Activated naive CD4-positive, alpha-beta T cell treated with anti-CD3 and anti-CD28 coated beads, Interleukin-2, amount 10 ng/mL, durations not matched to agents 7 days and 5 days (primary cell): ENCODE measurements at regions not wholly inside any gene's neighbourhood (a gene's known extent, or its start where the extent isn't known, plus 50 kb on each side); places are given as distances from the start of the nearest gene placed in this dataset.

ENCODE experiments used
- CTCF ChIA-PET: fragments of 350-600 bp; sonication (Branson Sonifier 250); formaldehyde crosslinking; loops from one replicate; lab custom pipeline; 2021; ENCODE audit warnings: antibody characterized with exemption; lab: Charles Lee
- DNase-seq: peaks from one replicate; pipeline ENCODE4 v3.0.0-alpha.2; 2020
- H3K27ac Mint-ChIP-seq: one replicate; pipeline ENCODE4 v1.8.0; 2021; ENCODE audit warnings: mild to moderate bottlenecking, moderate library complexity, mixed read lengths
- H3K27me3 Mint-ChIP-seq: one replicate; pipeline ENCODE4 v1.8.0; 2021; ENCODE audit warnings: mild to moderate bottlenecking, mixed read lengths
- H3K36me3 Mint-ChIP-seq: one replicate; pipeline ENCODE4 v1.8.0; 2021; ENCODE audit warnings: mixed read lengths
- H3K4me1 Mint-ChIP-seq: one replicate; pipeline ENCODE4 v1.8.0; 2021; ENCODE audit warnings: mixed read lengths
- H3K4me3 Mint-ChIP-seq: one replicate; pipeline ENCODE4 v1.8.0; 2021; ENCODE audit warnings: mild to moderate bottlenecking, moderate library complexity, mixed read lengths
- H3K9me3 Mint-ChIP-seq: one replicate; pipeline ENCODE4 v1.8.0; 2021; ENCODE audit warnings: mixed read lengths

DNA sequence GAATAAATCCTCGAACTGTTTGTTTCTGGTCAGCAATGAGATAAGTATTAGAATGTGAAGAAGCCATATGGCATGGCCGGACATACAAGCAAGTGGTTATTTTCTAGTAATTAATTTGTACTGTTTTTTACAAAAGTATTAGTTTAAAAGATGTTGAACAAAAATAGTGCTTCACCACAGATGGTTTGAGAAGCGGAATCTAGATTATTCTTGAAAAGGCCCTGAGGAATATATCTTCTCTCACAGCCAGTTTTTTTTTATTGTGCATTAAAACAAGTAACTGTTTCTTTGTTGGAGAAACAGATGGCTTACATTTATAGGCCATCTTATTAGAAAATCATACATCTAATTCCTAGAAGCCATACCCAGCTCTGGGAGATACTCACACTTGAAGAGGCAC lies 153.3 kb downstream of the TMEM26 start:
- H3K4me1 Mint-ChIP-seq: no peaks in the 10 kb centered on the region
- H3K9me3 Mint-ChIP-seq: no peaks in the 10 kb centered on the region
- no peak overlapping the region for H3K4me3 Mint-ChIP-seq
- peaks cover 5% of the 10 kb centered on the region for H3K27me3 Mint-ChIP-seq
- H3K27ac Mint-ChIP-seq: no peak overlapping the region
- CTCF ChIA-PET: no interaction called here
- H3K36me3 Mint-ChIP-seq: no peaks in the 10 kb centered on the region
- DNase-seq: no peak

DNA sequence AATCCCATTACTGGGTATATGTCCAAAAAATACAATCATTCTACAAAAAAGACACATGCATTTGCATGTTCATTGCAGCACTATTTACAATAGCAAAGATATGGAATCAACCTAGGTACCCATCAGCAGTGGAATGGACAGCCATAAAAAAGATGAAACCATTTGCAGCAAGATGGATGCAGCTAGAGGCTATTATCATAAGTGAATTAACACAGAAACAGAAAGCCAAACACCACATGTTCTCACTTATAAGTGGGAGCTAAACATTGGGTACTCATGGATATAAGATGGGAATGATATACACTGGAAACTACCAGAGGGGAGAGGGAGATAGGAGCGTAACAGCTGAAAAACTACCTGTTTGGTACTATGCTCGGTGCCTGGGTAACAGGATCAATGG lies 154.0 kb downstream of the TMEM26 start:
- H3K4me1 Mint-ChIP-seq: no peaks in the 10 kb centered on the region
- no peak overlapping the region for H3K4me3 Mint-ChIP-seq
- no peak overlapping the region for H3K27ac Mint-ChIP-seq
- H3K9me3 Mint-ChIP-seq: no peaks in the 10 kb centered on the region
- no peak for DNase-seq
- H3K36me3 Mint-ChIP-seq: no peaks in the 10 kb centered on the region
- CTCF ChIA-PET: no interaction called here
- peaks cover 5% of the 10 kb centered on the region for H3K27me3 Mint-ChIP-seq

GRCh38 chr10:61298194-61298593 lies 155.0 kb downstream of the TMEM26 start:
- Mint-ChIP-seq H3K27ac (no peak overlapping the region), H3K4me1 (no peaks in the 10 kb centered on the region), H3K36me3 (no peaks in the 10 kb centered on the region), H3K4me3 (no peak overlapping the region), H3K27me3 (peaks cover 5% of the 10 kb centered on the region), H3K9me3 (no peaks in the 10 kb centered on the region)
- CTCF ChIA-PET: no interaction called here
- no peak for DNase-seq

DNA sequence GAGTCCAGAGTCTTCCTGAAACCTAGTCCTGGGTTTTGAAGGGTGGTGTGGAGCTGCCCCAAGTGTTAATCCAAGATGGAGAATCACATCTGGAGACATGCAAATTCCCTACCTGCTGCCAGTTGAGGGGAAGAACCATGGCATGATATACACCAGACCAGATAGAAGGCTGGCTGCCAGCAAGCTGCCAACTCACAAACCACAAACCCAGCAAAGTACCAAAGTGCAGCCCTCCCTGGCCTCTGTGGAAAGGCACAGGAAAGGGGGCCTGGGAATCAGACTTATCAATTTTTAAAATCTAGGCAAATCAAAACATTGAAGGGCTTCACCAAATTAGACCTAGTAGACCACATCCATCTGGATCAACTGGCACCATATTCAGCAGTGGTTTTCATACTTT lies 157.0 kb downstream of the TMEM26 start:
- Mint-ChIP-seq H3K4me3 (no peak overlapping the region), H3K27ac (no peak overlapping the region), H3K9me3 (peaks cover 2% of the 10 kb centered on the region), H3K4me1 (no peaks in the 10 kb centered on the region), H3K36me3 (no peaks in the 10 kb centered on the region), H3K27me3 (peaks cover 7% of the 10 kb centered on the region)
- no peak for DNase-seq
- CTCF ChIA-PET: interaction anchor here (0.8 kb wide), 1 partner anchor 10 kb away, joined by 3 read pairs; no protein-coding TSS in a partner anchor

DNA sequence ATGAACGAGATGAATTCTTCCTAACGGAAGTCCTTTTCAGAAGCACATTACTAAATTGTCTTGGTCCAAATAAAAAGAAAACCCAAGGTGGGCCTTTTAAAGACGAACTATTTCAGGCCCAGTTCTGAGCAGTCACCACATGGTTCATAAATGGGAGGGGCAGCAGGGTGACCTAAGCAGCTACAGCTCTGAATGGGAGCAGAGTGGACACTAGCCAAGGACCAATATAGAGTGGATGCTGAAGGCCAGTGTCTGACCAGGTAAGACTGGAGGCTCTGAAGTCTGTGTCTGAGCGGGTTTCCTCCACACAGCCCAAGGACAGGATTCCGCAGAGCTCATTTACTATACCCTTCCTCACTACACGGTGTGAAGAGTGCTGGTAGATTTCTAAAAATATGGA lies 159.1 kb downstream of the TMEM26 start:
- no peaks in the 10 kb centered on the region for H3K4me1 Mint-ChIP-seq
- H3K27me3 Mint-ChIP-seq: peaks cover 16% of the 10 kb centered on the region
- H3K4me3 Mint-ChIP-seq: no peak overlapping the region
- peaks cover 2% of the 10 kb centered on the region for H3K36me3 Mint-ChIP-seq
- no peak overlapping the region for H3K27ac Mint-ChIP-seq
- peaks cover 10% of the 10 kb centered on the region for H3K9me3 Mint-ChIP-seq
- CTCF ChIA-PET: no interaction called here
- DNase-seq: no peak

DNA sequence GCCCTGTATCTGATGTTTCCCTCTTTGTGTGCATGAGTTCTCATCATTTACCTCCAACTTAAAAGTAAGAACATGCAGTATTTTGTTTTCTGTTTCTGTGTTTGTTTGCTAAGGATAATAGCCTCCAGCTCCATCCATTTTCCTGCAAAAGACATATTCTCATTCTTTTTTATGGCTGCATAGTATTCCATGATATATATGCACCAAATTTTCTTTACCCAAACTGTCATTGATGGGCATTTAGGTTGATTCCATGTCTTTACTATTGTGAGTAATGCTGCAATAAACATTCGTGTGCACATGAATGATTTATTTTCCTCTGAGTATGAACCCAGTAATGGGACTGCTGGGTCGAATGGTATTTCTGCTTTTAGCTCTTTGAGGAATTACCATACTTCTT lies 163.4 kb downstream of the TMEM26 start:
- no peak for DNase-seq
- Mint-ChIP-seq H3K27ac (no peak overlapping the region), H3K4me1 (peaks cover 28% of the 10 kb centered on the region), H3K4me3 (no peak overlapping the region), H3K27me3 (peaks cover 19% of the 10 kb centered on the region), H3K9me3 (peaks cover 15% of the 10 kb centered on the region), H3K36me3 (peaks cover 9% of the 10 kb centered on the region)
- CTCF ChIA-PET: interaction anchor here (0.6 kb wide), 1 partner anchor 508 kb away, joined by 3 read pairs; no protein-coding TSS in a partner anchor

- Mint-ChIP-seq H3K4me1 (peaks cover 38% of the 10 kb centered on the region), H3K4me3 (peak overlapping the region; percentile 10), H3K36me3 (peaks cover 9% of the 10 kb centered on the region), H3K27ac (peak overlapping the region; percentile 78), H3K27me3 (peaks cover 16% of the 10 kb centered on the region), H3K9me3 (peaks cover 13% of the 10 kb centered on the region)
- CTCF ChIA-PET: interaction anchor here (0.9 to 1.2 kb wide), 2 partner anchors 9 to 146 kb away, joined by 3 read pairs; no protein-coding TSS in a partner anchor
- peak; percentile 51 for DNase-seq
Observed at GRCh38 chr10:61286686-61287085, 166.5 kb downstream of the TMEM26 start.

DNA sequence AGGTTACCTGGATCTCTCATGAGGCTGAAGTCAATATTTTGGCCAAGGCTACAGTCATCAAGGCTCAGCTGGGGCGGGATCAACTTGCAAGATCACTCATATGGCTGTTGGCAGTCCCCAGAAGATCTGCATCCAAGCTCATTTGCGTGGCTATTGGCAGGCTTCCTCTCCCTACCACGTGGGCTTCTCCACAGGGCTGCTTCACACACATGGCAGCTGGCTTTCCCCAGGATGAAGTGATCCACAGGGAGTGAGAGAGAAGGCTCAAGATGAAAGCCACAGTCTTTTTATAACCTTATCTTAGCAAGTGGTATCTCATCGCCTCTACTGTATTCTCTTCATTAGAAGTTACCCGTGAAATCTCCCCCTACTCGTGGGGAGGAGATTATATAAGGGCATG lies 167.4 kb downstream of the TMEM26 start:
- CTCF ChIA-PET: interaction anchor here (0.9 kb wide), 1 partner anchor 10 kb away, joined by 3 read pairs; no protein-coding TSS in a partner anchor
- Mint-ChIP-seq H3K4me3 (no peak overlapping the region), H3K27me3 (peaks cover 8% of the 10 kb centered on the region), H3K27ac (no peak overlapping the region), H3K9me3 (peaks cover 13% of the 10 kb centered on the region), H3K36me3 (peaks cover 9% of the 10 kb centered on the region), H3K4me1 (peaks cover 38% of the 10 kb centered on the region)
- DNase-seq: no peak

- Mint-ChIP-seq H3K27me3 (peaks cover 4% of the 10 kb centered on the region), H3K4me1 (peaks cover 38% of the 10 kb centered on the region), H3K36me3 (peaks cover 7% of the 10 kb centered on the region), H3K4me3 (no peak overlapping the region), H3K27ac (no peak overlapping the region), H3K9me3 (peaks cover 4% of the 10 kb centered on the region)
- CTCF ChIA-PET: interaction anchor here (0.6 to 1.2 kb wide), 5 partner anchors 21 to 485 kb away, joined by 3 to 7 read pairs (median 3); no protein-coding TSS in a partner anchor
- DNase-seq: no peak
Observed at GRCh38 chr10:61284222-61284890, 168.8 kb downstream of the TMEM26 start.

DNA sequence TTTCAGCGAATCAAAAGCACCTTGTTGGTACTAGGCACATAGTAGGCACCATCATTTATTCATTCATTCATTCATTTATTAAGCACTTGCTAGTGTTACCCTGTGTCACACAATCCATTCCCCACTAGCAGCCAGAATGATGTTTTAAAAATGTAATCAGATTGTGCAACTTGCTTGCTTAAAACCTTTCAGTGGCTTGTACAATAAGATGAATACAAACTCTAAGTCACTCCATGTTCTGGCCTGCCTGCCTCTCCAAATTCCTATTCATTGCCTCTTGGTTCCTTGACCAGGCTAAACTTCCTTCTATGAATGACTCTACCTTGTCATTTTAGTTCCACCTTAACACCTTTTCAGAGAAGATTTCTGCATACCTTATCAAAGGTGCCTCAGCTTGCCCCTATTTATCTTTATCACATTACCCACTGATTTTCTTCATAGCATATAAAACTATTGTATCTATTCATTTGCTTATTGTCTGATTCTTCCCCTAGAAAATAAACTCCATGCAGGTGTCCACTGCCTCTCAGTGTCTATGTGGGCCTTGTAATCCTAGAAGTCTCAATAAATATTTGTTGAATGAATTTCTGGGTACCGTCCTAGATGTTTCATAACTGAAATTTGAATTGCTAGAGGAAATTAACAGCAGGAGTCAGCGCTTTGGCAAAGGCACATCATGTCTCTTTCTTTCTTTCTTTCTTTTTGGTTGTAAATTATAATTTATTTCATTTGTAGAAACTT lies 169.5 kb downstream of the TMEM26 start:
- H3K4me1 Mint-ChIP-seq: peaks cover 38% of the 10 kb centered on the region

DNA sequence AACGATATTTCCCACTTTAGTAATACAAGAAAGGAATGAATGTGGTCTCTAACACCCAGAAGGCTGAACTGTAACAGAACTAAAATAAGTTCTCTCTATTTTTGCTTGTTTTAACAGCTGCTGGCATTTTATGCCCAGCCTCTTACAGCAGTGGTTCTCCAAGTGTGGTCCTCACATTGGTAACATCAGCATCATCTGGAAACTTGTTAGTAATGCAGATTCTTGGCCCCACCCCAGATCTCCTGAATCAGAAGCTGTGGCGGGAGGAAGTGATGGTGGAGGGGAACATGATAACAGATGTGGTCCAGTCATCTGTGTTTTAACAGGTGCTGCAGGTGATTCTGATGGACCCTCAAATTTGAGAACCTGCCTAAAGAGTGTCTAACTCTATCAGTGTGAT lies 170.1 kb downstream of the TMEM26 start:
- H3K9me3 Mint-ChIP-seq: peaks cover 2% of the 10 kb centered on the region
- H3K27ac Mint-ChIP-seq: no peak overlapping the region
- H3K36me3 Mint-ChIP-seq: peaks cover 6% of the 10 kb centered on the region
- H3K27me3 Mint-ChIP-seq: peaks cover 4% of the 10 kb centered on the region
- CTCF ChIA-PET: interaction anchor here (1.0 to 1.2 kb wide), 4 partner anchors 23 to 466 kb away, joined by 3 to 7 read pairs (median 3); no protein-coding TSS in a partner anchor
- H3K4me3 Mint-ChIP-seq: no peak overlapping the region
- DNase-seq: no peak
- H3K4me1 Mint-ChIP-seq: peaks cover 36% of the 10 kb centered on the region

More for the DNA sequence above, 169.5 kb downstream of the TMEM26 start:
- peaks cover 2% of the 10 kb centered on the region for H3K9me3 Mint-ChIP-seq
- peaks cover 4% of the 10 kb centered on the region for H3K27me3 Mint-ChIP-seq
- DNase-seq: no peak
- CTCF ChIA-PET: interaction anchor here (0.6 to 1.2 kb wide), 5 partner anchors 22 to 484 kb away, joined by 3 to 7 read pairs (median 3); no protein-coding TSS in a partner anchor
- H3K4me3 Mint-ChIP-seq: no peak overlapping the region
- H3K27ac Mint-ChIP-seq: no peak overlapping the region
- H3K36me3 Mint-ChIP-seq: peaks cover 7% of the 10 kb centered on the region

DNA sequence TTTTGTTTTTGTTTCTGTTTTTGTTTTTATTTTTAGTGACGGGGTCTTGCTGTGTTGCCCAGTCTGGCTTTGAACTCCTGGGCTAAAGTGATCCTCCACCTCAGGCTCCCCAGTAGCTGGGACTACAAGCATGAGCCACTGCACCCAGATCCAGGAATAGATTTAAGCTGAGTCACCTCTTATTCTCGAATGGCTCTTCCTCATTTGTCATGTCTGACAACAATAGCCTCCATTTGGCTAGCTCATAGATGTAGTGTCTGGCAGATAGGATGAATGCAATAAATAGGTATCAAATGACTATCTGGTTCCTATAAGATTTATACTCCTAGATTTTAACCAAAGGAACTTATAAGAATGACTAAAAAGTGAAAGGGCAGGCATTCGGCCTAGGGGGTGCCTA lies 172.9 kb downstream of the TMEM26 start:
- CTCF ChIA-PET: no interaction called here
- no peaks in the 10 kb centered on the region for H3K36me3 Mint-ChIP-seq
- no peaks in the 10 kb centered on the region for H3K9me3 Mint-ChIP-seq
- peaks cover 12% of the 10 kb centered on the region for H3K4me1 Mint-ChIP-seq
- H3K4me3 Mint-ChIP-seq: no peak overlapping the region
- H3K27me3 Mint-ChIP-seq: peaks cover 2% of the 10 kb centered on the region
- DNase-seq: no peak
- H3K27ac Mint-ChIP-seq: no peak overlapping the region

GRCh38 chr10:61279400-61279799 lies 173.8 kb downstream of the TMEM26 start:
- DNase-seq: no peak
- peaks cover 7% of the 10 kb centered on the region for H3K4me1 Mint-ChIP-seq
- CTCF ChIA-PET: no interaction called here
- H3K27ac Mint-ChIP-seq: no peak overlapping the region
- H3K9me3 Mint-ChIP-seq: no peaks in the 10 kb centered on the region
- no peaks in the 10 kb centered on the region for H3K36me3 Mint-ChIP-seq
- peaks cover 4% of the 10 kb centered on the region for H3K27me3 Mint-ChIP-seq
- H3K4me3 Mint-ChIP-seq: no peak overlapping the region

GRCh38 chr10:61278556-61278955 lies 174.6 kb downstream of the TMEM26 start:
- H3K27ac Mint-ChIP-seq: no peak overlapping the region
- no peak overlapping the region for H3K4me3 Mint-ChIP-seq
- H3K27me3 Mint-ChIP-seq: peaks cover 4% of the 10 kb centered on the region
- DNase-seq: no peak
- H3K4me1 Mint-ChIP-seq: peaks cover under 1% of the 10 kb centered on the region
- no peaks in the 10 kb centered on the region for H3K36me3 Mint-ChIP-seq
- H3K9me3 Mint-ChIP-seq: no peaks in the 10 kb centered on the region
- CTCF ChIA-PET: no interaction called here
